SK-N-MC (cell line): ENCODE measurements at regions not wholly inside any gene's neighbourhood (a gene's known extent, or its start where the extent isn't known, plus 50 kb on each side); places are given as distances from the start of the nearest gene placed in this dataset.

Experiments
- EZH2 ChIP-seq: fragments of 200-600 bp; sonication (generic); IDR thresholded peaks from one replicate; pipeline ENCODE4 v1.6.1; 2017; ENCODE audit warnings: antibody characterized with exemption
- FOXP2 ChIP-seq: optimal IDR thresholded peaks from 2 replicates; pipeline ENCODE3; 2011; ENCODE audit warnings: mild to moderate bottlenecking, moderate library complexity; ENCODE audit not compliant: insufficient read depth; ENCODE audit errors: extremely low read length, control extremely low read depth
- POLR2AphosphoS5 ChIP-seq: IDR thresholded peaks from 2 replicates; pipeline ENCODE4 v1.6.1; 2012; ENCODE audit warnings: mild to moderate bottlenecking, low read depth, low read length, borderline replicate concordance

- TF ChIP-seq EZH2 (no peak), POLR2AphosphoS5 (no peak), FOXP2 (no peak)
Measured at GRCh38 chr16:54341892-54342776, 55.5 kb upstream of the IRX3 start.
